ENCODE measurements at regions not wholly inside any gene's neighbourhood (a gene's known extent, or its start where the extent isn't known, plus 50 kb on each side); places are given as distances from the start of the nearest gene placed in this dataset.
A peak's percentile ranks its signal among the peaks of the same experiment; 100 is the strongest.

- H3K9me3 ChIP-seq (ENCODE audit: control insufficient read depth, insufficient read depth, low read depth, low read length) = no peaks in the 10 kb centered on the region
- no peaks in the 10 kb centered on the region for H3K4me1 ChIP-seq (ENCODE audit: control insufficient read depth, insufficient read depth, low read length)
- H3K4me3 ChIP-seq (ENCODE audit: low read depth, low read length) = no peak overlapping the region
- no peaks in the 10 kb centered on the region for H3K36me3 ChIP-seq (ENCODE audit: control insufficient read depth in 2 of 2, insufficient read depth in 1 of 2, low read length in 2 of 2)
- CTCF ChIA-PET = interaction anchor here (0.7 to 1.8 kb wide), 5 partner anchors 11 to 147 kb away, joined by 3 to 7 read pairs (median 3); no protein-coding TSS in a partner anchor
- TF ChIP-seq ZNF311 (tag by site-specific recombination; IDR thresholded peaks at IDR 0.05; ENCODE audit: borderline replicate concordance) = no peak
- peak; percentile 14; the same call in 1 of the 2 replicates for TF ChIP-seq CTCF (tag by site-specific recombination; IDR thresholded peaks at IDR 0.05)
- TF ChIP-seq ZNF521 (tag by site-specific recombination; IDR thresholded peaks at IDR 0.05) = no peak
- POLR2A ChIA-PET = no interaction called here
- no peak overlapping the region for H3K27ac ChIP-seq (ENCODE audit: extremely low read depth, low read depth, low read length)
Observed at GRCh38 chr1:229710746-229711145, 84.7 kb downstream of the URB2 start.

DNA sequence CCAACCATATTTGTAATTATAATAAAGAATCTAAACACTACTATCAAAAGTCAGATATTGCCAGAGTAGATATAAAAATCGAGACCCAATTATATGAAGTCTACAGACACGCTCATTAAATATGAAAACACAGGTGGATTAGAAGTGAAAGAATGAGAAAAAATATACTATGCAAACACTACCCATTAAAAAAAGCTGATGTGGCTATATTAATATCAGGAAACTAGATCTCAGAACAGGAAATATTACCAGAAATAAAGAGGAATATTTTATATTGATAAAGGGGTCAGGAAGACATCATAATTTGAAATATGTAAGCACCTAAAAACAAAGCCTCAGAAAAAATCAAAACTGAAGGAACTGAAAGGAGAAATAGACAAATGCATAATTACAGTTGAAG, 88.3 kb downstream of the URB2 start:
- POLR2A ChIA-PET = no interaction called here
- H3K36me3 ChIP-seq (ENCODE audit: control insufficient read depth in 2 of 2, insufficient read depth in 1 of 2, low read length in 2 of 2) = no peaks in the 10 kb centered on the region
- no peak overlapping the region for H3K4me3 ChIP-seq (ENCODE audit: low read depth, low read length)
- H3K9me3 ChIP-seq (ENCODE audit: control insufficient read depth, insufficient read depth, low read depth, low read length) = no peaks in the 10 kb centered on the region
- H3K27ac ChIP-seq (ENCODE audit: extremely low read depth, low read depth, low read length) = no peak overlapping the region
- CTCF ChIA-PET = interaction anchor here (1.1 to 2.9 kb wide), 2 partner anchors 13 to 135 kb away, joined by 3 to 8 read pairs; no protein-coding TSS in a partner anchor
- TF ChIP-seq ZNF121 (tag by site-specific recombination; IDR thresholded peaks at IDR 0.05) (no peak), KLF7 (tag by site-specific recombination; IDR thresholded peaks at IDR 0.05; ENCODE audit: borderline replicate concordance) (no peak), ZNF585B (tag by site-specific recombination; IDR thresholded peaks at IDR 0.05) (no peak), ZNF138 (tag by site-specific recombination; IDR thresholded peaks at IDR 0.05; ENCODE audit: borderline replicate concordance) (no peak), ZNF148 (tag by site-specific recombination; IDR thresholded peaks at IDR 0.05; ENCODE audit: borderline replicate concordance) (no peak), OSR2 (tag by site-specific recombination; IDR thresholded peaks at IDR 0.05) (no peak), ZNF184 (tag by site-specific recombination; IDR thresholded peaks at IDR 0.05) (no peak), ZNF362 (tag by site-specific recombination; IDR thresholded peaks at IDR 0.05) (no peak), ZBTB7A (tag by site-specific recombination; IDR thresholded peaks at IDR 0.05; ENCODE audit: low read depth) (no peak), KLF10 (tag by site-specific recombination; IDR thresholded peaks at IDR 0.05) (no peak), ZNF843 (tag by site-specific recombination; IDR thresholded peaks at IDR 0.05) (no peak), ZNF248 (tag by site-specific recombination; IDR thresholded peaks at IDR 0.05) (no peak)
- H3K4me1 ChIP-seq (ENCODE audit: control insufficient read depth, insufficient read depth, low read length) = no peaks in the 10 kb centered on the region

DNA sequence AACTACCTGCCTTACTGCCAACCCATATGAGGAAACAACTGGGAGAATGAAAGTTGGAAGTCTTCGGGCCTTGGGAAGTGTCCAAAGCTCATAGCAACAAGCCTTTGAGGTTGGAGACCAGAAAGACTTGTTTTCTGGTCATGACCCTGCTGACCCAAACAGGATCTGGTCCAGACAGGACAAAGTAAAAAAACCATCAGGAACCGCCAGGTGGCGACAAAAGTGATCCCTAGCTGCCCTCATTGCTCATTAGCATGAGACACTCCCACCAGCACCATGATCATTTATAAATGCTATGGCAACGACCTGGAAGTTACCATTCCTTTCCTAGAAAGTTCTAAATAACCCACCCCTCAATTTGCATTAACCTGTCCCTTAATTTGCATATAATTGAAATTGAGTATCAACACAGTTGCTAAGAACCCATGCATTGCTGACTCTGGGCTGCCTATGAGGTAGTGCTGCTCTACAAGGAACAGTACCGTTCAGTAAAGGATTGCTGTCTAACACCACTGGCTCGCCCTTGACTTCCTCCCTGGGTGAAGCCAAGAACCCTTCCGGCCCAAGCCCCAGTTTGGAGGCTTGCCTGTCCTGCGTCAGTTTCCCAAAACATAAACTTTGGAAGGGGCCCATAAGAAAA, 89.0 kb downstream of the URB2 start:
- H3K36me3 ChIP-seq (ENCODE audit: control insufficient read depth in 2 of 2, insufficient read depth in 1 of 2, low read length in 2 of 2) = no peaks in the 10 kb centered on the region
- ChIA-PET CTCF (interaction anchor here (0.6 to 2.9 kb wide), 8 partner anchors 11 to 1548 kb away, joined by 3 to 12 read pairs (median 3); no protein-coding TSS in a partner anchor), POLR2A (no interaction called here)
- no peak overlapping the region for H3K4me3 ChIP-seq (ENCODE audit: low read depth, low read length)
- H3K9me3 ChIP-seq (ENCODE audit: control insufficient read depth, insufficient read depth, low read depth, low read length) = no peaks in the 10 kb centered on the region
- no peaks in the 10 kb centered on the region for H3K4me1 ChIP-seq (ENCODE audit: control insufficient read depth, insufficient read depth, low read length)
- TF ChIP-seq GLIS1 (tag by site-specific recombination; IDR thresholded peaks at IDR 0.05) (no peak), ZNF777 (tag by site-specific recombination; IDR thresholded peaks at IDR 0.05; ENCODE audit: borderline replicate concordance) (no peak), ZBTB21 (tag by site-specific recombination; IDR thresholded peaks at IDR 0.05) (no peak)
- H3K27ac ChIP-seq (ENCODE audit: extremely low read depth, low read depth, low read length) = no peak overlapping the region

Data from HEK293 (cell line).